ENCODE measurements at regions not wholly inside any gene's neighbourhood (a gene's known extent, or its start where the extent isn't known, plus 50 kb on each side); places are given as distances from the start of the nearest gene placed in this dataset.
A peak's percentile ranks its signal among the peaks of the same experiment; 100 is the strongest.

GRCh38 chr1:224501836-224502235 is 67.2 kb upstream of the WDR26 start:
- ATAC-seq (no peak), DNase-seq (ENCODE audit: low read depth, low spot score) (no peak)
- TF ChIP-seq CEBPB (IDR thresholded peaks at IDR 0.05; ENCODE audit: low read depth) (no peak), POLR2AphosphoS5 (IDR thresholded peaks at IDR 0.05; ENCODE audit: low read depth, low read length) (no peak), SIN3A (IDR thresholded peaks at IDR 0.05; ENCODE audit: low read depth) (no peak), SP1 (IDR thresholded peaks at IDR 0.05; ENCODE audit: low read depth) (no peak), EZH2phosphoT487 (IDR thresholded peaks at IDR 0.05; ENCODE audit: borderline replicate concordance) (no peak)
- H3K4me1 ChIP-seq (ENCODE audit: control insufficient read depth in 1 of 2, insufficient read depth in 2 of 2, low read length in 2 of 2): peaks cover 26 to 48% of the 10 kb centered on the region in 2 experiments
- no TSS peak for BruUV-seq (replicated peaks)
- no peak overlapping the region for H3K4me3 ChIP-seq (replicated peaks in 1 of 2; ENCODE audit: low read depth in 1 of 2, low read length in 2 of 2)
- H3K9me3 ChIP-seq (ENCODE audit: control insufficient read depth in 1 of 2, insufficient read depth in 1 of 2, low read depth in 1 of 2, low read length in 2 of 2): no peaks in the 10 kb centered on the region
- no peaks in the 10 kb centered on the region for H3K9me2 ChIP-seq (ENCODE audit: insufficient read depth)
- H3K27ac ChIP-seq (ENCODE audit: low read depth, low read length): no peak overlapping the region
- no peaks in the 10 kb centered on the region for H4K20me1 ChIP-seq (ENCODE audit: insufficient read depth)
- CTCF ChIA-PET: interaction anchor here (1.1 kb wide), 1 partner anchor 421 kb away, joined by 3 read pairs; no protein-coding TSS in a partner anchor
- no peak overlapping the region for H3K9ac ChIP-seq (ENCODE audit: low read length)
- H3K4me2 ChIP-seq (ENCODE audit: low read length): no peak overlapping the region
- intact Hi-C loops (cut with micrococcal nuclease): no loop called here
- no peaks in the 10 kb centered on the region for H3K27me3 ChIP-seq (ENCODE audit: insufficient read depth, low read length)
- POLR2A ChIA-PET: no interaction called here
- no peaks in the 10 kb centered on the region for H3K79me2 ChIP-seq (ENCODE audit: insufficient read depth, low read length)
- RAD21 ChIA-PET (ENCODE audit: low non-redundant PET in 1 of 2, low total read pairs in 2 of 2, uncharacterized antibody in 2 of 2, unreplicated experiment in 2 of 2): no interaction called here
- no peak overlapping the region for H2AFZ ChIP-seq (ENCODE audit: low read depth, low read length, poor library complexity, severe bottlenecking)
- H3K36me3 ChIP-seq (ENCODE audit: control insufficient read depth in 1 of 2, insufficient read depth in 2 of 2, low read length in 2 of 2): no peaks in the 10 kb centered on the region

- Histone ChIP-seq H2AFZ (ENCODE audit: low read depth, low read length, poor library complexity, severe bottlenecking) (peak overlapping the region; percentile 84), H3K9me2 (ENCODE audit: insufficient read depth) (no peaks in the 10 kb centered on the region), H3K9me3 (ENCODE audit: control insufficient read depth in 1 of 2, insufficient read depth in 1 of 2, low read depth in 1 of 2, low read length in 2 of 2) (no peaks in the 10 kb centered on the region), H3K4me1 (ENCODE audit: control insufficient read depth in 1 of 2, insufficient read depth in 2 of 2, low read length in 2 of 2) (peaks cover 26 to 45% of the 10 kb centered on the region in 2 experiments), H3K36me3 (ENCODE audit: control insufficient read depth in 1 of 2, insufficient read depth in 2 of 2, low read length in 2 of 2) (no peaks in the 10 kb centered on the region), H4K20me1 (ENCODE audit: insufficient read depth) (no peaks in the 10 kb centered on the region), H3K27me3 (ENCODE audit: insufficient read depth, low read length) (no peaks in the 10 kb centered on the region), H3K79me2 (ENCODE audit: insufficient read depth, low read length) (no peaks in the 10 kb centered on the region), H3K4me3 (replicated peaks in 1 of 2; ENCODE audit: low read depth in 1 of 2, low read length in 2 of 2) (no peak overlapping the region), H3K27ac (ENCODE audit: low read depth, low read length) (no peak overlapping the region), H3K4me2 (ENCODE audit: low read length) (peak overlapping the region; percentile 75), H3K9ac (ENCODE audit: low read length) (no peak overlapping the region)
- BruUV-seq (replicated peaks): no TSS peak
- CTCF ChIA-PET: interaction anchor here (0.7 to 1.2 kb wide), 2 partner anchors 15 to 46 kb away, joined by 3 to 4 read pairs; no protein-coding TSS in a partner anchor
- no peak for TF ChIP-seq ZFX (IDR thresholded peaks at IDR 0.05)
- TF ChIP-seq EGR1 (IDR thresholded peaks at IDR 0.05; ENCODE audit: low read depth): no peak
- no peak for TF ChIP-seq POLR2AphosphoS5 (IDR thresholded peaks at IDR 0.05; ENCODE audit: low read depth, low read length)
- TF ChIP-seq CBX3 (IDR thresholded peaks at IDR 0.05; ENCODE audit: low read depth): no peak
- no peak for TF ChIP-seq EZH2 (IDR thresholded peaks at IDR 0.05)
- no peak for TF ChIP-seq YY1 (IDR thresholded peaks at IDR 0.05; ENCODE audit: extremely low read depth, insufficient replicate concordance, low read depth, low read length)
- ATAC-seq (peak; percentile 12; the same call in 1 of the 2 replicates), DNase-seq (ENCODE audit: low read depth, low spot score) (no peak)
- POLR2A ChIA-PET: no interaction called here
- RAD21 ChIA-PET (ENCODE audit: low non-redundant PET in 1 of 2, low total read pairs in 2 of 2, uncharacterized antibody in 2 of 2, unreplicated experiment in 2 of 2): no interaction called here
- intact Hi-C loops (cut with micrococcal nuclease): no loop called here
Observed at GRCh38 chr1:224502459-224503160, 68.0 kb upstream of the WDR26 start.
